DOHH2 (cell line): ENCODE measurements at regions not wholly inside any gene's neighbourhood (a gene's known extent, or its start where the extent isn't known, plus 50 kb on each side); places are given as distances from the start of the nearest gene placed in this dataset.

Experiments
- H3F3A ChIP-seq: fragments of 200-600 bp; sonication (generic), shearing (Covaris generic); 2 replicates; pipeline ENCODE4 v1.6.0; 2016; ENCODE audit warnings: antibody characterized with exemption, mild to moderate bottlenecking; ENCODE audit not compliant: control insufficient read depth, insufficient read depth
- H3K27ac ChIP-seq: fragments of 200-600 bp; sonication (generic); 2 replicates; pipeline ENCODE4 v1.5.1; 2014; ENCODE audit warnings: low read depth, mild to moderate bottlenecking, low read length, moderate library complexity
- H3K27me3 ChIP-seq: fragments of 200-600 bp; sonication (generic); 2 replicates; pipeline ENCODE4 v1.6.1; 2014; ENCODE audit warnings: mild to moderate bottlenecking, low read length, mixed read lengths; ENCODE audit not compliant: control insufficient read depth
- H3K36me3 ChIP-seq: fragments of 200-600 bp; sonication (generic); 2 replicates; pipeline ENCODE4 v1.6.1; 2014; ENCODE audit warnings: mild to moderate bottlenecking, low read length, moderate library complexity, mixed read lengths; ENCODE audit not compliant: control insufficient read depth
- H3K4me1 ChIP-seq: fragments of 200-600 bp; sonication (generic); 2 replicates; pipeline ENCODE4 v1.6.1; 2014; ENCODE audit warnings: mild to moderate bottlenecking, low read length, mixed read lengths; ENCODE audit not compliant: control insufficient read depth
- H3K4me2 ChIP-seq: fragments of 200-600 bp; sonication (generic); 2 replicates; pipeline ENCODE4 v1.6.0; 2014; ENCODE audit warnings: mild to moderate bottlenecking, low read length, moderate library complexity
- H3K4me3 ChIP-seq: fragments of 200-600 bp; sonication (generic); 2 replicates; pipeline ENCODE4 v1.5.1; 2014; ENCODE audit warnings: mild to moderate bottlenecking, low read length, mixed read lengths
- H3K79me2 ChIP-seq: fragments of 200-600 bp; sonication (generic); 2 replicates; pipeline ENCODE4 v1.6.1; 2014; ENCODE audit warnings: mild to moderate bottlenecking, low read length, mixed read lengths; ENCODE audit not compliant: control insufficient read depth
- H3K9me2 ChIP-seq: fragments of 200-600 bp; sonication (generic); replicated peaks from 2 replicates; pipeline ENCODE4 v1.6.1; 2014; ENCODE audit warnings: mild to moderate bottlenecking, low read length, mixed read lengths; ENCODE audit not compliant: control insufficient read depth
- H3K9me3 ChIP-seq: fragments of 200-600 bp; sonication (generic); 2 replicates; pipeline ENCODE4 v1.6.1; 2014; ENCODE audit warnings: antibody characterized with exemption, low read length, mixed read lengths; ENCODE audit not compliant: control insufficient read depth, insufficient read depth
- H4K20me1 ChIP-seq: fragments of 200-600 bp; sonication (generic); 2 replicates; pipeline ENCODE4 v1.6.0; 2014; ENCODE audit warnings: low read depth, mild to moderate bottlenecking, antibody characterized with exemption, low read length, moderate library complexity; ENCODE audit not compliant: control insufficient read depth, insufficient read depth
- CTCF ChIP-seq: fragments of 200-600 bp; sonication (generic); IDR thresholded peaks from one replicate; pipeline ENCODE4 v1.5.1; 2014; ENCODE audit warnings: antibody characterized with exemption, mild to moderate bottlenecking, low read depth, low read length; ENCODE audit not compliant: poor library complexity, severe bottlenecking
- EZH2phosphoT487 ChIP-seq: fragments of 200-600 bp; sonication (generic); IDR thresholded peaks from 2 replicates; pipeline ENCODE4 v1.6.1; 2017; ENCODE audit warnings: borderline replicate concordance, mild to moderate bottlenecking, antibody characterized with exemption, low read length, moderate library complexity, mixed read lengths

- Histone ChIP-seq H3K27me3 (no peaks in the 10 kb centered on the region), H3K27ac (no peak overlapping the region), H3K4me2 (no peak overlapping the region), H3F3A (no peaks in the 10 kb centered on the region), H3K36me3 (no peaks in the 10 kb centered on the region), H3K9me3 (no peaks in the 10 kb centered on the region), H3K9me2 (no peaks in the 10 kb centered on the region), H3K79me2 (no peaks in the 10 kb centered on the region), H4K20me1 (no peaks in the 10 kb centered on the region), H3K4me1 (no peaks in the 10 kb centered on the region), H3K4me3 (no peak overlapping the region)
- TF ChIP-seq EZH2phosphoT487 (no peak), CTCF (no peak)
Observed at GRCh38 chr17:34799751-34800150, 161.5 kb downstream of the CCT6B start.

DNA sequence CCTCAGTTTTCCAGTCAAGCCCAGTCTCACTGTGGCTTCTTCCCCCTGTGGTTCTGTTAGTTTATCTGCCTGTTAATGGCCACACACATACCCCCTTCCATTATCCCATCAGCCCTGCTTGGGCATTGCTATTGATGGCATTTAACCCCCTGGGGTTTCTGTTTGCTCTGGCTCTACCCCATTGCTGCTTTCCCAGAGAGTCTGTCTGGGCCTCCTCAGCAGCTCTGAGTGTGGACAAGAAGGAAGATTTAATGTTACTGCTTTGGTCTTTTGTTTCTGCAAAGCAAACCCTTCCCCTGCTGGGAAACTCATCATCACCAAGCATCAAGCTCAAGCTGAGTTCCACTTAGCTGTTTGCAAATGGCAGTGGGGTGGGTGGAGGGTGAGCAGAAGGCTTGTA, 162.7 kb downstream of the CCT6B start:
- no peaks in the 10 kb centered on the region for H3K9me3 ChIP-seq
- H3K36me3 ChIP-seq = no peaks in the 10 kb centered on the region
- no peak overlapping the region for H3K4me3 ChIP-seq
- no peaks in the 10 kb centered on the region for H3F3A ChIP-seq
- H3K27ac ChIP-seq = no peak overlapping the region
- no peaks in the 10 kb centered on the region for H4K20me1 ChIP-seq
- no peaks in the 10 kb centered on the region for H3K4me1 ChIP-seq
- TF ChIP-seq EZH2phosphoT487 = no peak
- TF ChIP-seq CTCF = no peak
- H3K4me2 ChIP-seq = no peak overlapping the region
- no peaks in the 10 kb centered on the region for H3K79me2 ChIP-seq
- no peaks in the 10 kb centered on the region for H3K27me3 ChIP-seq
- H3K9me2 ChIP-seq = no peaks in the 10 kb centered on the region

DNA sequence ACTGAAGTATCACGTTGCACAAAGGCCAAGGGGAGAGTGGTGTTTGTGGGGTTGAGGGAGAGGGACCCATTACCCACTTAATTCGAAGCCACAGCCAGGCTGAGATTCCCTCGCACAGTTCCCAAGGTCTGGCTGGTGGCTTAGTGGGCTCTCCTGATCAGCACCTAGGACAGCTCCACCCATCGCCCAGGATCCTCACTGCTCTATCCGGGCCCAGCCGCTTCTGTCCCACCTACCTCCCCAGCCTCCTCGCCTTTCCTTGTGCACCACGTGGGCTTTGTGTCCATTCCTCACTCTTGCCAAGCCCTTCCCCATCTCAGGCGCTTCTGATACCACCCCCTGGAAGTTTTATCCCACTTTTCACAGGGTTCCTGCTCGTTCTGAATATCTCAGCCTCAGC, 163.5 kb downstream of the CCT6B start:
- Histone ChIP-seq H3K27ac (no peak overlapping the region), H3K4me1 (no peaks in the 10 kb centered on the region), H3K9me3 (no peaks in the 10 kb centered on the region), H3K79me2 (no peaks in the 10 kb centered on the region), H3K27me3 (no peaks in the 10 kb centered on the region), H4K20me1 (no peaks in the 10 kb centered on the region), H3K36me3 (no peaks in the 10 kb centered on the region), H3F3A (no peaks in the 10 kb centered on the region), H3K9me2 (no peaks in the 10 kb centered on the region), H3K4me2 (no peak overlapping the region), H3K4me3 (no peak overlapping the region)
- no peak for TF ChIP-seq EZH2phosphoT487
- no peak for TF ChIP-seq CTCF
